Glutamatergic neuron (in vitro differentiated cells): ENCODE measurements at regions not wholly inside any gene's neighbourhood (a gene's known extent, or its start where the extent isn't known, plus 50 kb on each side); places are given as distances from the start of the nearest gene placed in this dataset.

Experiments used
- DNase-seq: peaks from one replicate; pipeline ENCODE4 v3.0.0; 2022
- H3K27ac Mint-ChIP-seq: one replicate; pipeline ENCODE4 v1.8.0; 2020; ENCODE audit warnings: mild to moderate bottlenecking, mixed read lengths, inconsistent platforms; ENCODE audit not compliant: unreplicated experiment
- H3K27me3 Mint-ChIP-seq: one replicate; pipeline ENCODE4 v1.8.0; 2020; ENCODE audit warnings: mild to moderate bottlenecking, moderate library complexity, mixed read lengths, inconsistent platforms; ENCODE audit not compliant: unreplicated experiment
- H3K36me3 Mint-ChIP-seq: one replicate; pipeline ENCODE4 v1.8.0; 2020; ENCODE audit warnings: mild to moderate bottlenecking, mixed read lengths, inconsistent platforms; ENCODE audit not compliant: unreplicated experiment
- H3K4me1 Mint-ChIP-seq: one replicate; pipeline ENCODE4 v1.8.0; 2020; ENCODE audit warnings: mild to moderate bottlenecking, low read depth, mixed read lengths, inconsistent platforms; ENCODE audit not compliant: unreplicated experiment
- H3K4me3 Mint-ChIP-seq: one replicate; pipeline ENCODE4 v1.8.0; 2020; ENCODE audit warnings: mild to moderate bottlenecking, mixed read lengths, inconsistent platforms; ENCODE audit not compliant: unreplicated experiment
- H3K9me3 Mint-ChIP-seq: one replicate; pipeline ENCODE4 v1.8.0; 2020; ENCODE audit warnings: mild to moderate bottlenecking, moderate library complexity, mixed read lengths, inconsistent platforms; ENCODE audit not compliant: unreplicated experiment
- CTCF ChIP-seq: fragments of 200-600 bp; sonication (generic); IDR thresholded peaks from one replicate; pipeline ENCODE4 v1.5.0; 2021; ENCODE audit not compliant: partially characterized antibody, unreplicated experiment

GRCh38 chr17:56740481-56740880 lies 93.2 kb downstream of the C17orf67 start:
- Mint-ChIP-seq H3K27ac (no peak overlapping the region), H3K27me3 (peaks cover 1% of the 10 kb centered on the region)
- TF ChIP-seq CTCF = no peak

More at GRCh38 chr17:56740481-56740880, 93.2 kb downstream of the C17orf67 start:
- DNase-seq = no peak
- H3K9me3 Mint-ChIP-seq = no peaks in the 10 kb centered on the region
- peaks cover 3% of the 10 kb centered on the region for H3K4me1 Mint-ChIP-seq
- H3K4me3 Mint-ChIP-seq = no peak overlapping the region
- H3K36me3 Mint-ChIP-seq = peaks cover 14% of the 10 kb centered on the region
